ENCODE measurements at regions not wholly inside any gene's neighbourhood (a gene's known extent, or its start where the extent isn't known, plus 50 kb on each side); places are given as distances from the start of the nearest gene placed in this dataset.

DNA sequence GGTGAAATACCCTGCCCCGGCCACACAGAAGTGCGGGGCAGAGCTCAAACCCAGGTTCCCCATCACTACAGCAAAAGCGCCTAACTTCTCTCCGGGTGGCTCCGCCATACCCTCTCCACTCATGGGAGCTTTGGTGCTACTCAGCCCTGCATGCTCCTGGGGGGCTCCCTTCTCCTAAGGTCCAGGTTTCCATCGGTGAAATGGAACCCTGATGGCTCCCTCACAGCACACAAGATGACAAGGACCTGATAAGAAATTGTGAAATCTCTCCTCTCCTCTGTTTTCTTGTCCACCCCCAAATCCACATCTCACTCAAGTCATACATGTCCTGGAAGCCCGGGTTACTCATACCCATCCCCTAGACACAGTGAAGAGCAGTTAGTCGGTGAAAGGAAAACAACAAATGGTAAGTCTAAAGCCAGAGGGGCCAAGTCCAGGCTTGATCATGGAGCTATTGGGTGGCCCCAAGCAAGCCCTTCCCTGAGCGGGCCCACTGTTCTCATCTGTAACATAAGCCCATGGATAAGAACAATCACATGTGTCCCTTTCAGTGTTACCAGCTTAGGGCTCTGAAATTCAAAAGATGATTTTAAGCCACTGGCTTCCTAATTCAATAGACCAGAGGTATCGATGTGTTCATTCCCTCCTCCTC lies 317.5 kb downstream of the BCL11B start:
- no TSS peak for BruUV-seq (replicated peaks)

More for the DNA sequence above, 317.5 kb downstream of the BCL11B start:
- dilution Hi-C loops (cut with MboI; ENCODE audit: extremely low pct_ligation_motif_present, low sequenced_read_pairs), result no loop called here
- Histone ChIP-seq H3K4me2 (ENCODE audit: insufficient read depth, low read length) (no peak overlapping the region), H3K36me3 (ENCODE audit: control insufficient read depth in 2 of 2, extremely low read depth in 1 of 2, insufficient read depth in 2 of 2, low read length in 2 of 2) (no peaks in the 10 kb centered on the region), H3K79me2 (ENCODE audit: control insufficient read depth, insufficient read depth, low read length) (no peaks in the 10 kb centered on the region), H3K27ac (ENCODE audit: insufficient read depth, low read depth, low read length) (no peak overlapping the region), H4K20me1 (replicated peaks; ENCODE audit: control insufficient read depth, extremely low read depth, insufficient read depth, low read length) (no peaks in the 10 kb centered on the region), H2AFZ (ENCODE audit: low read depth, low read length) (no peak overlapping the region), H3K9ac (replicated peaks; ENCODE audit: extremely low read depth, insufficient read depth, low read length) (no peak overlapping the region), H3K4me1 (ENCODE audit: control insufficient read depth, extremely low read depth, insufficient read depth, low read length) (no peaks in the 10 kb centered on the region), H3K27me3 (ENCODE audit: control insufficient read depth in 2 of 2, insufficient read depth in 2 of 2, low read length in 2 of 2) (no peaks in the 10 kb centered on the region), H3K4me3 (replicated peaks in 1 of 3; ENCODE audit: insufficient read depth in 1 of 3, low read depth in 1 of 3, low read length in 3 of 3) (no peak overlapping the region), H3K9me1 (replicated peaks; ENCODE audit: control insufficient read depth, extremely low read depth, insufficient read depth, low read length) (no peaks in the 10 kb centered on the region), H3K9me3 (replicated peaks; ENCODE audit: control insufficient read depth, insufficient read depth, low read length) (no peaks in the 10 kb centered on the region)
- intact Hi-C loops (cut with micrococcal nuclease), result no loop called here
- TF ChIP-seq POLR2A (IDR thresholded peaks at IDR 0.05; ENCODE audit: low read depth, low read length) (no peak), EZH2 (IDR thresholded peaks at IDR 0.05; ENCODE audit: borderline replicate concordance, low read depth, low read length, severe bottlenecking) (no peak), MYC (IDR thresholded peaks at IDR 0.05; ENCODE audit: low read depth, low read length) (no peak), GATA2 (IDR thresholded peaks at IDR 0.05; ENCODE audit: insufficient read depth, insufficient read length, low read depth, low read length) (no peak), FOS (IDR thresholded peaks at IDR 0.05; ENCODE audit: borderline replicate concordance, insufficient read depth, low read length) (no peak), POLR2AphosphoS5 (IDR thresholded peaks at IDR 0.05; ENCODE audit: insufficient read depth, low read depth, low read length) (no peak), JUN (IDR thresholded peaks at IDR 0.05; ENCODE audit: borderline replicate concordance, insufficient read depth, insufficient read length, low read depth) (no peak)
- TF ChIP-seq, protein P1, sequence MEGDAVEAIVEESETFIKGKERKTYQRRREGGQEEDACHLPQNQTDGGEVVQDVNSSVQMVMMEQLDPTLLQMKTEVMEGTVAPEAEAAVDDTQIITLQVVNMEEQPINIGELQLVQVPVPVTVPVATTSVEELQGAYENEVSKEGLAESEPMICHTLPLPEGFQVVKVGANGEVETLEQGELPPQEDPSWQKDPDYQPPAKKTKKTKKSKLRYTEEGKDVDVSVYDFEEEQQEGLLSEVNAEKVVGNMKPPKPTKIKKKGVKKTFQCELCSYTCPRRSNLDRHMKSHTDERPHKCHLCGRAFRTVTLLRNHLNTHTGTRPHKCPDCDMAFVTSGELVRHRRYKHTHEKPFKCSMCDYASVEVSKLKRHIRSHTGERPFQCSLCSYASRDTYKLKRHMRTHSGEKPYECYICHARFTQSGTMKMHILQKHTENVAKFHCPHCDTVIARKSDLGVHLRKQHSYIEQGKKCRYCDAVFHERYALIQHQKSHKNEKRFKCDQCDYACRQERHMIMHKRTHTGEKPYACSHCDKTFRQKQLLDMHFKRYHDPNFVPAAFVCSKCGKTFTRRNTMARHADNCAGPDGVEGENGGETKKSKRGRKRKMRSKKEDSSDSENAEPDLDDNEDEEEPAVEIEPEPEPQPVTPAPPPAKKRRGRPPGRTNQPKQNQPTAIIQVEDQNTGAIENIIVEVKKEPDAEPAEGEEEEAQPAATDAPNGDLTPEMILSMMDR (IDR thresholded peaks at IDR 0.05; ENCODE audit: extremely low read depth in 1 of 2, insufficient read depth in 1 of 2, low read depth in 1 of 2, low read length in 2 of 2), result no peak
- TF ChIP-seq, protein P2, sequence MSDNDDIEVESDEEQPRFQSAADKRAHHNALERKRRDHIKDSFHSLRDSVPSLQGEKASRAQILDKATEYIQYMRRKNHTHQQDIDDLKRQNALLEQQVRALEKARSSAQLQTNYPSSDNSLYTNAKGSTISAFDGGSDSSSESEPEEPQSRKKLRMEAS (IDR thresholded peaks at IDR 0.05; ENCODE audit: insufficient read depth, insufficient read length), result no peak
- DNase-seq (ENCODE audit: low read depth, low spot score), result no peak
- FAIRE-seq, result no peak
- POLR2A ChIA-PET, result no interaction called here
- CTCF ChIA-PET, result interaction anchor here (1.1 kb wide), 1 partner anchor 311 kb away, joined by 3 read pairs; no protein-coding TSS in a partner anchor
